ENCODE measurements at regions not wholly inside any gene's neighbourhood (a gene's known extent, or its start where the extent isn't known, plus 50 kb on each side); places are given as distances from the start of the nearest gene placed in this dataset.

DNA sequence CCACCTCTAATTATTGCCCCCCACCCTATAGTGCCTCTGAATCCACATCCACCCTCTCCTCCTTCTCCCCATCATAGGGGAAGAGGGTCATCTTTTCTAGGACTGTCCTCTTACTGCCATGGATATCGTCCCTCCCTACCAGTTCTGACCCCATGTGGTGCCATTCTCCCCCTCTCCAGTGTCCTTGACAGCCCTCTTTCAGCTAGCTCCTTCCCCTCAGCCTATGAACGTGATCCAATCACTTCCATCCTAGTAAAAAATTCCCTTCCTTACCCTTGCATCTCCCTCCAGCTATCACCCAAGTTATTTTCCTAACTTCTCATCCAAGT, 172.7 kb downstream of the RRAGC start:
- TF ChIP-seq, protein P1, sequence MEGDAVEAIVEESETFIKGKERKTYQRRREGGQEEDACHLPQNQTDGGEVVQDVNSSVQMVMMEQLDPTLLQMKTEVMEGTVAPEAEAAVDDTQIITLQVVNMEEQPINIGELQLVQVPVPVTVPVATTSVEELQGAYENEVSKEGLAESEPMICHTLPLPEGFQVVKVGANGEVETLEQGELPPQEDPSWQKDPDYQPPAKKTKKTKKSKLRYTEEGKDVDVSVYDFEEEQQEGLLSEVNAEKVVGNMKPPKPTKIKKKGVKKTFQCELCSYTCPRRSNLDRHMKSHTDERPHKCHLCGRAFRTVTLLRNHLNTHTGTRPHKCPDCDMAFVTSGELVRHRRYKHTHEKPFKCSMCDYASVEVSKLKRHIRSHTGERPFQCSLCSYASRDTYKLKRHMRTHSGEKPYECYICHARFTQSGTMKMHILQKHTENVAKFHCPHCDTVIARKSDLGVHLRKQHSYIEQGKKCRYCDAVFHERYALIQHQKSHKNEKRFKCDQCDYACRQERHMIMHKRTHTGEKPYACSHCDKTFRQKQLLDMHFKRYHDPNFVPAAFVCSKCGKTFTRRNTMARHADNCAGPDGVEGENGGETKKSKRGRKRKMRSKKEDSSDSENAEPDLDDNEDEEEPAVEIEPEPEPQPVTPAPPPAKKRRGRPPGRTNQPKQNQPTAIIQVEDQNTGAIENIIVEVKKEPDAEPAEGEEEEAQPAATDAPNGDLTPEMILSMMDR (IDR thresholded peaks at IDR 0.05), result no peak
- TF ChIP-seq EZH2 (IDR thresholded peaks at IDR 0.05), result no peak
- no peak for TF ChIP-seq EZH2phosphoT487 (IDR thresholded peaks at IDR 0.05)
